ENCODE measurements at regions not wholly inside any gene's neighbourhood (a gene's known extent, or its start where the extent isn't known, plus 50 kb on each side); places are given as distances from the start of the nearest gene placed in this dataset.
"Not testable (repeated sequence)": the region's sequence is repeated elsewhere in the genome, so short reads cannot be mapped to it uniquely, and the experiment has no call there.

DNA sequence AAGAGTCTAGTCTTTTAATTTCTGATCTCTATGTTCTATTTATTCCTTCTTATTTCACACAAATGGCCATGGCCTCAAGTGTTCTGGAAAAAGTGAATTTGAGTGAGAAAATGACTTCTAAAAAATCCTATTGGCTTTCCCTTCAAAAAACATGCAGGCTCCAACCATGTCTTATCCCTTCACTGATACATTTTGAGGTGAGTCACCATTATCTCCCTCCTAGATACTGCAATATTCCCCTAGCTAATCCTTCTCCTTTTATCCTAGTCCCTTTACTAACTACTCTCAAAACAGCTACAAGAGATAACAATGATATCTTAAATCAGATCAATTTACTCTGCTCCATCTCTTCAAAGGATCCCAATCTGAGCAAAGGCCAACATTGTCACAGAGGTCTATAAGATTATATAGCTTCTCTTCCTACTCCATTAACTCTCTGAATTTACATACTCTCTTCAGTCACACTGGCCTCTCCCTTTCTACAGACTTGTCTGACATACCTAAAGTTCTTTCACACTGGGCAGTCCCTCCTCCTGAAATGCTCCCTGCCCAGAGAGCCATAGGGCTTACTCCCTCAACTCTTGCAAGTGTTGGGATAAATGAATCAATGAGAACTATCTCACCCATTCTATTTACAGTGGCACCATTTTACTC is 129.2 kb downstream of the TENT5A start:
- no peak for FAIRE-seq

DNA sequence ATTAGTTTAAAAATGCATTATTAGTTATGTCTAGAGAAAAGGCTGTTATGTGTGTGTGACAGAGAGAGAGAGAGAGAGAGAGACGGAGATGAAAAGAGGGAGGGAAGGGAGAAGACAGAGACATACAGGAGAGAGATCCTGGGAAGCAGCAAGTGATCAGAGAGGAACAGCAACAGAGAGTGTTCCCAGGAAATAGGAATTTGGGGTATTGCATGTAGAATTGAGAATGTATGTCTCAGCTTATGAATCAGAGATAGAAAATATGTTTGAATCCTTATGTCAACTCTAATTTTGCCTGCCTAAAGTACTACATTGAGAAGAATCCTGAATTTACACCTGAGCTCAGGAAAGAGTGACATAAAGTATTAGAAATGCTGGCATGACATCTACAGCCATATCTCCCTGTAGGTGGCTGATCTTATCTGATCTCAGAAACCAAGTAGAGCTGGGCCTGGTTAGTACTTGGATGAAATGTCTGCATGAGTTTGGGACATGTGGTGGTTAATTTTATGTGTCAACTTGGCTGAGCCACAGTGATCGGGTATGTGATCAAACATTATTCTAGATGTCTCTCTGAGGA is 130.6 kb downstream of the TENT5A start:
- FAIRE-seq: no peak

GRCh38 chr6:81614292-81614691 is 138.2 kb downstream of the TENT5A start:
- FAIRE-seq: no peak

- FAIRE-seq: no peak
Observed at GRCh38 chr6:81613606-81614005, 138.9 kb downstream of the TENT5A start.

DNA sequence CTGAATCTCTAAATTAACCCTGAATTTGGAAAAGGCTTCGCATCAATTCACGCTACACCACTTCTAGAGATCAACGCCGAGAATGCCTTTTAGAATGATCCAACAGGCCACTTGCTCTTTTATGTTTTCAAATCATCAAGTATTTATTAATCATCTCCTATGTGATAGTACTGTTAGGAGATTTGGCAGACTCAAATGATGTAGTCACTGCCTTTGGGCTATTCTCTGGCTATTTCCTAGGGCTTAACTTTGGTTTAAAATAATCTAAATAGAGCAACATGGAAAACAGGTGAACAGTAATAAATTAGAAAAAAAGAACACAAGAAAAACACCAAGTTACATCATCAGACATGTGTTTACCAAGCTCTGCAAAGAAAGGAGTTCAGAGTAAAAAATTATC is 140.3 kb downstream of the TENT5A start:
- FAIRE-seq: no peak

GRCh38 chr6:81609736-81610135 is 142.7 kb downstream of the TENT5A start:
- no peak for FAIRE-seq

- FAIRE-seq: no peak
Observed at GRCh38 chr6:81608776-81609175, 143.7 kb downstream of the TENT5A start.

GRCh38 chr6:81606965-81607381 is 145.5 kb downstream of the TENT5A start:
- no peak for FAIRE-seq

DNA sequence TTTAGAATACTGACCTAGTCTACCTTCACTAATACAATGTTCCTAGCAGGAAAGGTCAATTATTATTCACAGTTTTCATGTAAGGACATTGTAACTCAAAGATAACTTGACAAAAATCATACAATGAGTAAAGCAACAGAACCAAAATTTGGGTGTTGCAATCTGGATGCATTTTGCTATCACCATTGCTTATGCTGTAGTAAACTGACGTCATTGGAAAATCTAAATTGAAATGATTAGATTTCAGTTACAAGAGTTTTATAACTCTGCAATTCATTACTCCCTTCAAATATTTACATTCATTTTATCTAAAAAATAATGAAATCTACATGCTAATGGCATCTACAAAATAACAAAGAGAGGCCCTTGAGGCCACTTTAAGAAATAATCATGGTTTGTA is 147.0 kb downstream of the TENT5A start:
- FAIRE-seq: no peak

DNA sequence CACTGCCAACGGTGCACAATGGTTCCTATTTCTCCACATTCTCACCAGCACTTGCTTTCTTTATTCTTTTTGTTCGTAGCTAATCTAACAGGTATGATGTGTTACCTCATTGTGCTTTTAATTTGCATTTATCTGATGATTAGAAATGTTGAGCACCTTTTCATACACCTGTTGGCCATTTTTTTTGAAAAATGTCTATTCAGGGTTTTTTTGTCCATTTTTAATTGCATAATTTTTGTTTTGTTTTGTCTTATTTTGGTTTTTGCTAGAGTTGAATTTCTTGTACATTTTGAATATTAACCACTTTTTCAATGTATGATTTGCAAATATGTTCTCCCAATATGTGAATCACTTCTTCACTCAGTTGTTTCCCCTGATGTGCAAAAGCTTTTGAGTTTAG is 150.6 kb downstream of the TENT5A start:
- FAIRE-seq: no peak

- not testable (repeated sequence) for FAIRE-seq
Observed at GRCh38 chr6:81600488-81600887, 152.0 kb downstream of the TENT5A start.

- no peak for FAIRE-seq
Observed at GRCh38 chr6:81594501-81594900, 158.0 kb downstream of the TENT5A start.

DNA sequence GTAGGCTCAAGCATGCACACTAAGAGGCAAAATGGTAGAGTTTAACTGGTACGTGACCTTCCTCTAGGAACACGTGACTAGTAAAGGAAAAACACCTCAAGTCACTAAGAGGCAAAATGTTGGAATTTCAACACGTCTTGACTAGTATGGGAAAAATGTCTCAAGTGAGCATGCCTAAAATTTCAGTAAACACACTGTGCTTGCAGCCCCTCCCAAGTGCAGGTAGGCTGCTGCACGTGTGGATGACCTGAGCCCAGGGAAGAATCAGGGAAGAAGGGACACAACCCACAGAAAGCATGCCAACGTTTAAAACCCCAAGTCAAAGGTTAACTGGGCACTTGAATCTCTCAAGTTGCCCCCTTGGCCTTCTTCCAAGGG is 162.2 kb downstream of the TENT5A start:
- no peak for FAIRE-seq

DNA sequence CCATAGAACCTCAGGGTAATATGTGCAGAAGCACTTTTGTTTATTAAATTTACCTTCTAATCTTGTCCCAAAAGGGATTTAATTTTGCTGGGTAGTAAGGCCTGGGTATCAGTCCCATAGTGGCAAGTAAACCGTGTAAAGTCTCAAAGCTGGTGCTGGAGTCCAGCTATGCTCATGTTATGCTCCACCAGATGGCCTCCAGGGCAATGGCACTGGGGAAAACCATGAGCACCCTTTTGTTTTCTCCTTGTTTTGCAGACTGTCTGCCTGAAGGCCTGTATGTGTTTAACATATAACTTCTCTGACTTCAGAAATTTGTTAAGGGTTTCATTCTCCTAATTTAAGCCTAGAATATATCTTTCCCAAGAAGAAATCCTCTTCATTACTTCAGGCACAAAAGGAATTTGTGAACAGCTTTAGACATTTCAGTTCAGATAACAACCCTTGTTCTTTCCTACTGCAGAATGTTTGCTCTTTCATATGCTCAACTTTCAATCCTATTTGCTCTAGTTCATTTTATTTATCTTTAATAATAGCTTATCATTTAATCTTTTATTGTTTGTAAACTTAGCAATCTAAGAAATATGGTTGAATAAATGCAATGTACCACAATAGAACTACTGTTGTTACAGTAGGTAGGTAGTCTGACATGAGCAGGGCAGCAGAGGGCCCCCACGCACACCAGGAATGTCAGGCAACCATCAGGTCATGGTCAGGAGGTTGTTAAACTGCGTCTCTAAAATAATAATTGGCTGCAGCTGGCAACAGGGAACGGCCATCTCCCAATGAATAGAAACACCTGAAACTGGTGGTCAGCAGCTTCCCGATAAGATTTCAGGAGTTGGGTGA is 162.8 kb downstream of the TENT5A start:
- no peak for FAIRE-seq

- not testable (repeated sequence) for FAIRE-seq
Observed at GRCh38 chr6:81585686-81586085, 166.8 kb downstream of the TENT5A start.

DNA sequence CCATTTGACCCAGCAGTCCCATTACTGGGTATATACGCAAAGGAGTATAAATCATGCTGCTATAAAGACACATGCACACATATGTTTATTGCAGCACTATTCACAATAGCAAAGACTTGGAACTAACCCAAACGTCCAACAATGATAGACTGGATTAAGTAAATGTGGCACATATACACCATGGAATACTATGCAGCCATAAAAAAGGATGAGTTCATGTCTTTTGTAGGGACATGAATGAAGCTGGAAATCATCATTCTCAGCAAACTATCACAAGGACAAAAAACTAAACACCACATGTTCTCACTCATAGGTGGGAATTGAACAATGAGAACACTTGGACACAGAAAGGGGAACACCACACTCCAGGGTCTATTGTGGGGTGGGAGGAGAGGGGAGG is 168.3 kb downstream of the TENT5A start:
- FAIRE-seq: not testable (repeated sequence)

DNA sequence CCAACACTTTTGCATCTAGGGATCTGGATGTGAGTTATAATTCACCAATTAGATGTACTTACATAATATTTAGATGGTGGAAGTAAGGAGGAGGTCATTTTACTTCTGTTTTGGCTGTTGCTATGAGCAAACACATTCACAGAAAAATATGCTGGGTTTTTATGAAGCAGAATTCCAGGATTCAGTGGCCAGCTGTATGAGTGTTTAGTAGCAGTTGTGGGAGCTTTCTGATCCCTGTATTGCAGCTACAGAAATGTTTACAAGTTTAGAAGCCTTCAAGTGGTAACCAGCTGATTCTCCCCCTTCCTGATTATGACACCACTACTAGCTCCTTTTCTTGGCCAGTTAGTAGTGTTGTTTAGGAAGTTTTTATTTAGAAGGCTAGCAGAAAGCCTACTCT is 177.0 kb downstream of the TENT5A start:
- FAIRE-seq: no peak

GRCh38 chr6:81572020-81572419 is 180.5 kb downstream of the TENT5A start:
- no peak for FAIRE-seq

- no peak for FAIRE-seq
Observed at GRCh38 chr6:81570681-81571080, 181.8 kb downstream of the TENT5A start.

- no peak for FAIRE-seq
Observed at GRCh38 chr6:81568973-81569372, 183.5 kb downstream of the TENT5A start.

DNA sequence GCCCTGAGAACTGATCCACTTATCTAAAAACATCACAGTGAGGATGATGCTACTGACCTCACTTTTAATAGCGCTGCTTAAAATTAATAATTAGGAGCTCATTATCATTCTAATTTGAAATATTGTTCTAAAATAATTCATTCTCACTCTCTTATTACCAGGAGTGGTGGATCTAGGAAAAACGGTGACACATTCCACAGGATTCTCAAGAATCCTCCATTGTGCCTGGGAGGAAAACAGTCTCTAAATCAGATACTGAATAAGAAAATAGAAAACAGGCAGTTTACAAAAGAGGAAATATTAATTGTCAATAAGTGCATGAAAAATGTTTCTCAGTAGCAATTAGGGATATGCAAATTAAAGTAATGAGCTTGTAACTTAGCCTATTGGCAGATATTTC is 187.4 kb downstream of the TENT5A start:
- FAIRE-seq: no peak

GRCh38 chr6:81564470-81565068 is 187.9 kb downstream of the TENT5A start:
- FAIRE-seq: no peak

- FAIRE-seq: no peak
Observed at GRCh38 chr6:81562169-81562568, 190.3 kb downstream of the TENT5A start.

- no peak for FAIRE-seq
Observed at GRCh38 chr6:81561731-81562130, 190.8 kb downstream of the TENT5A start.
